NCI-H524 (cell line): ENCODE measurements at regions not wholly inside any gene's neighbourhood (a gene's known extent, or its start where the extent isn't known, plus 50 kb on each side); places are given as distances from the start of the nearest gene placed in this dataset.

Source experiments
- DNase-seq, 2 experiments: peaks; one replicate each; lab custom pipeline; 2025; lab: John Stamatoyannopoulos, UW

- DNase-seq, result no peak
Measured at GRCh38 chr2:60158262-60158661, 395.2 kb downstream of the BCL11A start.

- no peak for DNase-seq
Measured at GRCh38 chr2:60157283-60157682, 396.2 kb downstream of the BCL11A start.

GRCh38 chr2:60154142-60154541, 399.3 kb downstream of the BCL11A start:
- no peak for DNase-seq

- peak in 1 of 2 experiments; percentile 8 for DNase-seq
Measured at GRCh38 chr2:60152226-60152833, 401.1 kb downstream of the BCL11A start.

GRCh38 chr2:60149176-60149575, 404.3 kb downstream of the BCL11A start:
- no peak for DNase-seq

GRCh38 chr2:60148716-60149115, 404.7 kb downstream of the BCL11A start:
- DNase-seq, result no peak

- DNase-seq, result no peak
Measured at GRCh38 chr2:60140185-60140584, 413.3 kb downstream of the BCL11A start.

- no peak for DNase-seq
Measured at GRCh38 chr2:60136913-60137312, 416.5 kb downstream of the BCL11A start.

- DNase-seq, result no peak
Measured at GRCh38 chr2:60127191-60127590, 426.3 kb downstream of the BCL11A start.

GRCh38 chr2:60125611-60126426, 427.6 kb downstream of the BCL11A start:
- no peak for DNase-seq

- DNase-seq, result no peak
Measured at GRCh38 chr2:60119778-60120177, 433.7 kb downstream of the BCL11A start.

- no peak for DNase-seq
Measured at GRCh38 chr2:60118917-60119316, 434.5 kb downstream of the BCL11A start.

- DNase-seq, result peak in 1 of 2 experiments; percentile 41
Measured at GRCh38 chr2:60118061-60118460, 435.4 kb downstream of the BCL11A start.

GRCh38 chr2:60116161-60116875, 437.1 kb downstream of the BCL11A start:
- DNase-seq, result no peak

- DNase-seq, result peak in 1 of 2 experiments; percentile 3
Measured at GRCh38 chr2:60109744-60110143, 443.7 kb downstream of the BCL11A start.

- DNase-seq, result no peak
Measured at GRCh38 chr2:60106836-60107529, 446.5 kb downstream of the BCL11A start.

GRCh38 chr2:60105906-60106305, 447.5 kb downstream of the BCL11A start:
- DNase-seq, result no peak

GRCh38 chr2:60104514-60105505, 448.6 kb downstream of the BCL11A start:
- no peak for DNase-seq

- DNase-seq, result no peak
Measured at GRCh38 chr2:60100034-60100433, 453.4 kb downstream of the BCL11A start.

GRCh38 chr2:60098996-60099395, 454.5 kb downstream of the BCL11A start:
- no peak for DNase-seq

- DNase-seq, result no peak
Measured at GRCh38 chr2:60097298-60097697, 456.2 kb downstream of the BCL11A start.
